ENCODE measurements at regions not wholly inside any gene's neighbourhood (a gene's known extent, or its start where the extent isn't known, plus 50 kb on each side); places are given as distances from the start of the nearest gene placed in this dataset.

GRCh38 chr1:50357186-50357585, 66.1 kb downstream of the DMRTA2 start:
- Histone ChIP-seq H2AFZ (ENCODE audit: low read depth, low read length, poor library complexity, severe bottlenecking) (no peak overlapping the region), H3K79me2 (ENCODE audit: insufficient read depth, low read length) (no peaks in the 10 kb centered on the region), H3K27me3 (ENCODE audit: insufficient read depth, low read length) (peaks cover 22% of the 10 kb centered on the region), H3K36me3 (ENCODE audit: control insufficient read depth in 1 of 2, insufficient read depth in 2 of 2, low read length in 2 of 2) (no peaks in the 10 kb centered on the region), H3K4me2 (ENCODE audit: low read length) (no peak overlapping the region), H3K9ac (ENCODE audit: low read length) (no peak overlapping the region), H4K20me1 (ENCODE audit: insufficient read depth) (no peaks in the 10 kb centered on the region), H3K4me1 (ENCODE audit: control insufficient read depth in 1 of 2, insufficient read depth in 2 of 2, low read length in 2 of 2) (no peaks in the 10 kb centered on the region), H3K4me3 (replicated peaks in 1 of 2; ENCODE audit: low read depth in 1 of 2, low read length in 2 of 2) (no peak overlapping the region), H3K9me3 (ENCODE audit: control insufficient read depth in 1 of 2, insufficient read depth in 1 of 2, low read depth in 1 of 2, low read length in 2 of 2) (no peaks in the 10 kb centered on the region), H3K9me2 (ENCODE audit: insufficient read depth) (no peaks in the 10 kb centered on the region), H3K27ac (ENCODE audit: low read depth, low read length) (no peak overlapping the region)
- RAD21 ChIA-PET (ENCODE audit: low non-redundant PET in 1 of 2, low total read pairs in 2 of 2, uncharacterized antibody in 2 of 2, unreplicated experiment in 2 of 2): no interaction called here
- DNase-seq (ENCODE audit: low read depth, low spot score): no peak
- BruUV-seq (replicated peaks): no TSS peak
- CTCF ChIA-PET: no interaction called here
- TF ChIP-seq ZFX (IDR thresholded peaks at IDR 0.05) (no peak), SRF (IDR thresholded peaks at IDR 0.05; ENCODE audit: low read depth) (no peak)
- POLR2A ChIA-PET: no interaction called here
- intact Hi-C loops (cut with micrococcal nuclease): no loop called here
- ATAC-seq: no peak

GRCh38 chr1:50354813-50355212, 68.4 kb downstream of the DMRTA2 start:
- Histone ChIP-seq H3K36me3 (ENCODE audit: control insufficient read depth in 1 of 2, insufficient read depth in 2 of 2, low read length in 2 of 2) (no peaks in the 10 kb centered on the region), H3K27me3 (ENCODE audit: insufficient read depth, low read length) (peaks cover 22% of the 10 kb centered on the region), H4K20me1 (ENCODE audit: insufficient read depth) (no peaks in the 10 kb centered on the region)
- no peak for TF ChIP-seq YY1 (IDR thresholded peaks at IDR 0.05; ENCODE audit: extremely low read depth, insufficient replicate concordance, low read depth, low read length)
- TF ChIP-seq SIN3A (IDR thresholded peaks at IDR 0.05; ENCODE audit: low read depth): no peak
- TF ChIP-seq, protein P1, sequence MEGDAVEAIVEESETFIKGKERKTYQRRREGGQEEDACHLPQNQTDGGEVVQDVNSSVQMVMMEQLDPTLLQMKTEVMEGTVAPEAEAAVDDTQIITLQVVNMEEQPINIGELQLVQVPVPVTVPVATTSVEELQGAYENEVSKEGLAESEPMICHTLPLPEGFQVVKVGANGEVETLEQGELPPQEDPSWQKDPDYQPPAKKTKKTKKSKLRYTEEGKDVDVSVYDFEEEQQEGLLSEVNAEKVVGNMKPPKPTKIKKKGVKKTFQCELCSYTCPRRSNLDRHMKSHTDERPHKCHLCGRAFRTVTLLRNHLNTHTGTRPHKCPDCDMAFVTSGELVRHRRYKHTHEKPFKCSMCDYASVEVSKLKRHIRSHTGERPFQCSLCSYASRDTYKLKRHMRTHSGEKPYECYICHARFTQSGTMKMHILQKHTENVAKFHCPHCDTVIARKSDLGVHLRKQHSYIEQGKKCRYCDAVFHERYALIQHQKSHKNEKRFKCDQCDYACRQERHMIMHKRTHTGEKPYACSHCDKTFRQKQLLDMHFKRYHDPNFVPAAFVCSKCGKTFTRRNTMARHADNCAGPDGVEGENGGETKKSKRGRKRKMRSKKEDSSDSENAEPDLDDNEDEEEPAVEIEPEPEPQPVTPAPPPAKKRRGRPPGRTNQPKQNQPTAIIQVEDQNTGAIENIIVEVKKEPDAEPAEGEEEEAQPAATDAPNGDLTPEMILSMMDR (IDR thresholded peaks at IDR 0.05 in 2 of 3, conservative IDR thresholded peaks at IDR 0.05 in 1 of 3; ENCODE audit: borderline replicate concordance in 1 of 3, insufficient read depth in 1 of 3, low read depth in 2 of 3, low read length in 2 of 3): no peak
- no peak for TF ChIP-seq TCF7L2 (IDR thresholded peaks at IDR 0.05; ENCODE audit: borderline replicate concordance, extremely low read depth, insufficient read depth, insufficient read length)
- no peak for TF ChIP-seq SP1 (IDR thresholded peaks at IDR 0.05; ENCODE audit: low read depth)
- TF ChIP-seq FOSL1 (IDR thresholded peaks at IDR 0.05; ENCODE audit: low read depth): no peak
- TF ChIP-seq POLR2AphosphoS5 (IDR thresholded peaks at IDR 0.05; ENCODE audit: low read depth, low read length): no peak
- TF ChIP-seq RAD21 (IDR thresholded peaks at IDR 0.05; ENCODE audit: low read depth): no peak
- TF ChIP-seq POLR2A (IDR thresholded peaks at IDR 0.05; ENCODE audit: borderline replicate concordance, extremely low read depth, insufficient read depth, insufficient read length): no peak
- no peak for TF ChIP-seq JUND (IDR thresholded peaks at IDR 0.05)
- no peak for TF ChIP-seq SRF (IDR thresholded peaks at IDR 0.05; ENCODE audit: low read depth)
- TF ChIP-seq REST (IDR thresholded peaks at IDR 0.05; ENCODE audit: low read depth): no peak
- no peak for TF ChIP-seq ZFX (IDR thresholded peaks at IDR 0.05)
- no peak for TF ChIP-seq ZBTB33 (IDR thresholded peaks at IDR 0.05; ENCODE audit: extremely low read depth, insufficient replicate concordance, low read length)

More at GRCh38 chr1:50354813-50355212, 68.4 kb downstream of the DMRTA2 start:
- Histone ChIP-seq H3K79me2 (ENCODE audit: insufficient read depth, low read length) (no peaks in the 10 kb centered on the region), H3K4me1 (ENCODE audit: control insufficient read depth in 1 of 2, insufficient read depth in 2 of 2, low read length in 2 of 2) (no peaks in the 10 kb centered on the region), H3K4me2 (ENCODE audit: low read length) (no peak overlapping the region), H2AFZ (ENCODE audit: low read depth, low read length, poor library complexity, severe bottlenecking) (no peak overlapping the region), H3K9ac (ENCODE audit: low read length) (no peak overlapping the region), H3K9me3 (ENCODE audit: control insufficient read depth in 1 of 2, insufficient read depth in 1 of 2, low read depth in 1 of 2, low read length in 2 of 2) (no peaks in the 10 kb centered on the region), H3K4me3 (replicated peaks in 1 of 2; ENCODE audit: low read depth in 1 of 2, low read length in 2 of 2) (no peak overlapping the region), H3K9me2 (ENCODE audit: insufficient read depth) (no peaks in the 10 kb centered on the region), H3K27ac (ENCODE audit: low read depth, low read length) (no peak overlapping the region)
- BruUV-seq (replicated peaks): no TSS peak
- RAD21 ChIA-PET (ENCODE audit: low non-redundant PET in 1 of 2, low total read pairs in 2 of 2, uncharacterized antibody in 2 of 2, unreplicated experiment in 2 of 2): no interaction called here
- POLR2A ChIA-PET: no interaction called here
- CTCF ChIA-PET: no interaction called here
- intact Hi-C loops (cut with micrococcal nuclease): no loop called here
- DNase-seq (ENCODE audit: low read depth, low spot score) (no peak), ATAC-seq (no peak)
